HG03432 (cell line): ENCODE measurements at regions not wholly inside any gene's neighbourhood (a gene's known extent, or its start where the extent isn't known, plus 50 kb on each side); places are given as distances from the start of the nearest gene placed in this dataset.

ENCODE experiments used
- ATAC-seq: cut with Tn5 transposase; IDR thresholded peaks from one replicate; pipeline ENCODE4 v1.9.1; 2021; ENCODE audit warnings: mild to moderate bottlenecking, moderate library complexity; ENCODE audit not compliant: unreplicated experiment

GRCh38 chr2:220980966-220981675, 591.0 kb downstream of the EPHA4 start:
- ATAC-seq = no peak

GRCh38 chr2:220981926-220982325, 590.2 kb downstream of the EPHA4 start:
- no peak for ATAC-seq

- ATAC-seq = no peak
These were observed 586.5 kb downstream of the EPHA4 start for GRCh38 chr2:220985561-220985960.

- ATAC-seq = no peak
These were observed 584.3 kb downstream of the EPHA4 start for GRCh38 chr2:220987839-220988238.

GRCh38 chr2:220991972-220992371, 580.1 kb downstream of the EPHA4 start:
- ATAC-seq = no peak

GRCh38 chr2:220994846-220995245, 577.3 kb downstream of the EPHA4 start:
- ATAC-seq = no peak

GRCh38 chr2:220995581-220995980, 576.5 kb downstream of the EPHA4 start:
- ATAC-seq = no peak

- ATAC-seq = no peak
These were observed 573.9 kb downstream of the EPHA4 start for GRCh38 chr2:220998156-220998555.

GRCh38 chr2:220999356-220999755, 572.7 kb downstream of the EPHA4 start:
- no peak for ATAC-seq

- no peak for ATAC-seq
These were observed 570.7 kb downstream of the EPHA4 start for GRCh38 chr2:221001381-221001801.

- ATAC-seq = no peak
These were observed 569.9 kb downstream of the EPHA4 start for GRCh38 chr2:221002101-221002685.

GRCh38 chr2:221005338-221005737, 566.8 kb downstream of the EPHA4 start:
- ATAC-seq = no peak

GRCh38 chr2:221006084-221006483, 566.0 kb downstream of the EPHA4 start:
- ATAC-seq = no peak

GRCh38 chr2:221016551-221016950, 555.6 kb downstream of the EPHA4 start:
- no peak for ATAC-seq

GRCh38 chr2:221018262-221018661, 553.8 kb downstream of the EPHA4 start:
- no peak for ATAC-seq

GRCh38 chr2:221019668-221020067, 552.4 kb downstream of the EPHA4 start:
- no peak for ATAC-seq

- no peak for ATAC-seq
These were observed 549.5 kb downstream of the EPHA4 start for GRCh38 chr2:221022554-221022953.

GRCh38 chr2:221025398-221025797, 546.7 kb downstream of the EPHA4 start:
- ATAC-seq = no peak

GRCh38 chr2:221034026-221034701, 537.9 kb downstream of the EPHA4 start:
- ATAC-seq = peak; percentile 65

GRCh38 chr2:221034973-221035372, 537.1 kb downstream of the EPHA4 start:
- no peak for ATAC-seq

- no peak for ATAC-seq
These were observed 529.2 kb downstream of the EPHA4 start for GRCh38 chr2:221042926-221043325.

GRCh38 chr2:221044781-221045180, 527.3 kb downstream of the EPHA4 start:
- no peak for ATAC-seq
